BE2C (cell line): ENCODE measurements at regions not wholly inside any gene's neighbourhood (a gene's known extent, or its start where the extent isn't known, plus 50 kb on each side); places are given as distances from the start of the nearest gene placed in this dataset.
"Not testable (repeated sequence)": the region's sequence is repeated elsewhere in the genome, so short reads cannot be mapped to it uniquely, and the experiment has no call there.

ENCODE experiments used
- DNase-seq: peaks from one replicate; pipeline ENCODE4 v3.0.0-alpha.2; 2020
- H3K27me3 ChIP-seq: fragments of 250-450 bp; sonication (Bioruptor Pico); 2 replicates; pipeline ENCODE4 v1.5.1; 2020; ENCODE audit warnings: mild to moderate bottlenecking
- H3K36me3 ChIP-seq: fragments of 250-450 bp; sonication (Bioruptor Pico); 2 replicates; pipeline ENCODE4 v1.5.1; 2020; ENCODE audit warnings: mild to moderate bottlenecking
- H3K4me1 ChIP-seq: fragments of 250-450 bp; sonication (Bioruptor Pico); 2 replicates; pipeline ENCODE4 v1.5.1; 2020
- H3K4me3 ChIP-seq: 2 replicates; pipeline ENCODE4 v1.5.1; 2011; ENCODE audit warnings: low read depth, low read length
- H3K9me3 ChIP-seq: fragments of 250-450 bp; sonication (Bioruptor Pico); 2 replicates; pipeline ENCODE4 v1.5.1; 2020
- CTCF ChIP-seq: IDR thresholded peaks from 2 replicates; pipeline ENCODE4 v1.5.1; 2012; ENCODE audit warnings: mild to moderate bottlenecking, low read depth, low read length

DNA sequence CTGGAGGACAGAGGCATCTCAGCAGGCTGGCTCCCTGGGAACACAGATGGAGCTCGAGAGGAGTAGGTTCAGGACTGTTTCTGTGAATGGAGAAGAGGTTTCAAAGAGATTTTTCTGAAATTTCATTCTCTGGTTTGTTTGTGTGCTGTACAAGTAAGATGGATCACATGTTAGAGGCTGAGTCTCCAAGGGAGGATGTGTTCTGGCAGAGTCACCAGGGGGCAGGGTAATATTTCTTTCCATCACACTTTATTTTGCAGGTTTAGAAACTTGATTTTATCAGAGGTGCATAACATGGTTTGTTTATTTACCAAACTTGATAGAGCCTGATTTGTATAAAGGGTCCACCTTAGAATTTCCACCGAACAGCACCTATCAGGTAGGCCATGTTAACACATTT, 69.2 kb upstream of the ARL15 start:
- no peaks in the 10 kb centered on the region for H3K27me3 ChIP-seq
- no peak for DNase-seq
- TF ChIP-seq CTCF, result no peak
- no peaks in the 10 kb centered on the region for H3K9me3 ChIP-seq
- H3K36me3 ChIP-seq, result no peaks in the 10 kb centered on the region
- no peaks in the 10 kb centered on the region for H3K4me1 ChIP-seq
- H3K4me3 ChIP-seq, result no peak overlapping the region

DNA sequence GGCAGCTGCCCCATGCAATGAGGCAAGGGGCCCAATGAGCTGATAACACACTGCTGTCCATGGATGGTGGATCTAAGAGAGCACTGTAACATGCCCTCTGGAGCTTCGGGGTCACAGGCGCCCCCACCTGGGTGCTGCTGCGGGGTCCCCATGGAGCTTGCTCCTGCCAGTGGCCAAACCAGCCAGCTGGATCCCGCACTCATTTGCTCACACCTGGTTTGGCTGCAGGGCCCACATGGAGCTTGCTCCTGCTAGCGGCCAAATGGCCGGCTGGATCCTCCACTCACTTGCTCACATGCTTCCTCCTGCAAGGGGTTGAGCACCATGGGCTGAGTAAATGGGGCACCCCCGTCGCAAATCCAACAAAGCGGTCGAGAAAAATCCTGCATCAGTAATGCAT, 68.3 kb upstream of the ARL15 start:
- H3K36me3 ChIP-seq, result no peaks in the 10 kb centered on the region
- H3K9me3 ChIP-seq, result no peaks in the 10 kb centered on the region
- no peak for DNase-seq
- H3K4me3 ChIP-seq, result no peak overlapping the region
- H3K27me3 ChIP-seq, result no peaks in the 10 kb centered on the region
- no peak for TF ChIP-seq CTCF
- H3K4me1 ChIP-seq, result no peaks in the 10 kb centered on the region

- H3K4me3 ChIP-seq, H3K4me1 ChIP-seq, H3K36me3 ChIP-seq, H3K9me3 ChIP-seq, DNase-seq, H3K27me3 ChIP-seq: not testable (repeated sequence)
Observed at GRCh38 chr5:54377339-54377738, 67.0 kb upstream of the ARL15 start.

DNA sequence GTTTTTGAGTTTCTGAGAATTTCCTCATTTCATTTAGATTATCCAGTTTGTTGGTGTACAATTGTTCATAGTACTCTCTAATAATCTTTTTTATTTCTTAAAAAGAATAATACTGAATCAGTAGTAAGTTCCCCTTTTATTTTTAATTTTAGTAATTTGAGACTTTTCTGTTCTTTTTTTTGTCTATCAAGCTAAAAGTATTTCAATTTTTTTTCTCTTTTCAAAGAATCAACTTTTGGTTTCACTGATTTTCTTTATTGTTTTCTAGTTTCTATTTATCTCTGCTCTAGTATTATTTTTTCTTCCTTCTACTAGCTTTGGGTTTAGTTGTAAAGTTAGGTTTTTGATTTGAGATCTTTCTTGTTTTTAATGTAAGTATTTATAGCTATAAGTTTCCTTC, 60.6 kb upstream of the ARL15 start:
- H3K27me3 ChIP-seq, result no peaks in the 10 kb centered on the region
- H3K4me1 ChIP-seq, result no peaks in the 10 kb centered on the region
- no peak for TF ChIP-seq CTCF
- DNase-seq, result no peak
- H3K9me3 ChIP-seq, result no peaks in the 10 kb centered on the region
- no peak overlapping the region for H3K4me3 ChIP-seq
- no peaks in the 10 kb centered on the region for H3K36me3 ChIP-seq

DNA sequence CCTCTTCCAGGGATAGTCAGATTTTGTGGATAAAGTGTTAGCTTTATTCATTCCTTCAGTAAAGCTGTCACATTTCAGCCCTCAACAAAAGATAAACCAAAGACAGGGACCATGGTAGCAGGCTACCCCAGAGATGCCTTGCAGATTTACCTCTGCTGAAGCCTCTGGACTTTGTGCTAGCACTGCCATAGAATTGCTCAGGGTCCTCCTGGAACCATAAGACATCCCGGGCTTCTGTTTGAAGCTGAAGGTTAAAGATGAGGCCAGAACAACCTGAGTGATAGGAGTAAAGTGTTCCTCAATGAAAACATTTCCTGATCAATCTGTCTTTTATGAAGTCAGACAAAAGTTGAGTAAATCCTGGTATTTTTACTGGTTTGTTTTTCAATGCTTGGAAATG, 57.5 kb upstream of the ARL15 start:
- Histone ChIP-seq H3K27me3 (no peaks in the 10 kb centered on the region), H3K4me1 (no peaks in the 10 kb centered on the region), H3K4me3 (no peak overlapping the region), H3K36me3 (no peaks in the 10 kb centered on the region), H3K9me3 (no peaks in the 10 kb centered on the region)
- no peak for DNase-seq
- no peak for TF ChIP-seq CTCF

DNA sequence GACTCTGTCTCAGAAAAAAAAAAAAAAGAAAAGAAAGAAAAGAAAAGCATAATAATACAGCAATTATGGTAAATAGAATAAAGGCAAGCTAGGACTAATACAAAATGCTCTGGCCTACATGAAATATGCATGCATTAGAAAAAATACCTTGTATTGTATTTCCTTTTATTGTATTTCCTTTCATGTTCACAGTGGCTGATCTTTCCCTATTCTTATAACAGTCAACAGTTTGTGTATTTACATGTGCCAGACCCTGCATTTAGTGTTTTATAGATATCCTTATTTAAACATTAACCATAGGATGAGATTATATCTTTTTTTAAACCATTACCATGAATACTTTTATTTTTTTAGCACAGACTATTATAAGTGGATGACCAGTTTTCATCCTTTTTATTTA, 56.3 kb upstream of the ARL15 start:
- no peak for TF ChIP-seq CTCF
- Histone ChIP-seq H3K4me1 (no peaks in the 10 kb centered on the region), H3K9me3 (no peaks in the 10 kb centered on the region), H3K36me3 (no peaks in the 10 kb centered on the region), H3K27me3 (no peaks in the 10 kb centered on the region), H3K4me3 (no peak overlapping the region)
- DNase-seq, result no peak

DNA sequence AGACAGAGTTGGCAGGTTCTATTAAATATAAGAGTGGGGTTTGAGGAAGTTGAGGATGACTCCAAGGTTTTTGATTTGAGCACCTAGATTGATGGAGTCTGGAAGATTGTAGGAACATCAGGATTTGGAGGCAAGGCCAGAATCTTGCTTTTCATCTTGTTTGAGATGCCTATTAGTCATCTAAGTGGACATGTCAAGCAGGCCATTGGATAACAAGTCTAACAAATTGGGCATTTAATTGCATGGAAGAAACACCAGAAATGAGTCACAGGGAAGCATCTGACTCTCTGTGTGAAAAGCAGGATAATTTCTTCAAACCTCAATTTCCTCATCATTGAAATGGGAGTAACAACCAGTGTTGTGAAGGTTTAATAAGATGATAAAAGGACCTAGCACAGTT, 53.3 kb upstream of the ARL15 start:
- Histone ChIP-seq H3K4me3 (no peak overlapping the region), H3K4me1 (no peaks in the 10 kb centered on the region), H3K27me3 (no peaks in the 10 kb centered on the region), H3K9me3 (no peaks in the 10 kb centered on the region), H3K36me3 (no peaks in the 10 kb centered on the region)
- no peak for TF ChIP-seq CTCF
- no peak for DNase-seq
